ENCODE measurements at regions not wholly inside any gene's neighbourhood (a gene's known extent, or its start where the extent isn't known, plus 50 kb on each side); places are given as distances from the start of the nearest gene placed in this dataset.

GRCh38 chr2:20541294-20541640 is 94.4 kb downstream of the RHOB start:
- DNase-seq: no peak

GRCh38 chr2:20541651-20542050 is 94.8 kb downstream of the RHOB start:
- no peak for DNase-seq

DNA sequence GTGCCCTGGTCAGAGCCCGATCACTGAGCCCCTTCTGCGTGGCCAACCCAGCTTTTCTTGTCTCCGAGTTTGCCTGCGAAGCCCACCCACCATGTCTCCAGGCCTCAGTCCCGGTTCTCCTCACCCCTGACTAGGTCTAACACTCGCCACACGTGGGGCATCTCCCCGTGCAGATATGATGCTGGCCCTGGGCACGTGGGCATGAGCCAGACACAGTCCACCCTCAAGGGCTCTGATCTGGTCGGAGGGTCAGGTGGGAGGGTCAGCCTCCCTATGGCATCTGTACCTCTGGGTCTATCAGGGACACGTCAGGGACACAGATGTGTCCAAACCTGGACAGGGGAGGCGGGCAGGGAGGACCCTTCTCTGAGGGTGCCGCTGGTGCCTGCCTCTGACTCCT is 95.4 kb downstream of the RHOB start:
- no peak for DNase-seq

DNA sequence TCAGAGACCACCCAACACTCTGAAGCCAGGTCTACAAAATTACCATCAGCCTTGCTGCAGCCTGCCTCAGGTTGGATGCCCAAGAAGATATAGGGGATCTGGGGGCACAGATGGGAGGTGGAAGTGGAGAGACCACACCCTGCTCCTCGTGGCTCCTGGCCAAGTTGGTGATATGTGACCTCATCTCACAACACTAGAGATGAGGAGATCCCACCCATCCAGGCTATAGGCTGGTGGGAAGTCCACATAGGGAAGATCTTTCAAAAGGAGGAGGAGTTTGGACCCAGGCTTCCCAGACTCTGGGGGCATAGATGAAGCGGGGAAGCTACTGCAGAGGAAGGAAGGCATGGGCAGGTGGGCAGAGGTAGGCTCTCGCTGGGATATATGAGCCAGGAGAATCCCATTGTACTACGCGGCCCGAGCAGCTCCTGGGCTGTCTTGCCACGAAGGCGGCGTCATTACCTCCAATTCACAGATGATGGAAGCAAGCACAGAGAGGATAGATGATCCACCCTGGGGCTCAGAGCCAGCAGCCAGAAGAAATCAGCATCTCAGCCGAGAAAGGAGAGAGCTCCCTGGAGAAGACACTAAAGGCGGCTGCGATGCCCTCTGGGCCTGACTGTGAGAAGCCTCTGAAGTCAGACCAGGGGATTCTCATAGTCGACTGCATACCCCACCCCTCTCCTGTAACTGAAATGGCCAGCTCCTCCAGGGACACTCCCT is 96.0 kb downstream of the RHOB start:
- DNase-seq: no peak

GRCh38 chr2:20543469-20544152 is 96.7 kb downstream of the RHOB start:
- DNase-seq: peak; percentile 48

DNA sequence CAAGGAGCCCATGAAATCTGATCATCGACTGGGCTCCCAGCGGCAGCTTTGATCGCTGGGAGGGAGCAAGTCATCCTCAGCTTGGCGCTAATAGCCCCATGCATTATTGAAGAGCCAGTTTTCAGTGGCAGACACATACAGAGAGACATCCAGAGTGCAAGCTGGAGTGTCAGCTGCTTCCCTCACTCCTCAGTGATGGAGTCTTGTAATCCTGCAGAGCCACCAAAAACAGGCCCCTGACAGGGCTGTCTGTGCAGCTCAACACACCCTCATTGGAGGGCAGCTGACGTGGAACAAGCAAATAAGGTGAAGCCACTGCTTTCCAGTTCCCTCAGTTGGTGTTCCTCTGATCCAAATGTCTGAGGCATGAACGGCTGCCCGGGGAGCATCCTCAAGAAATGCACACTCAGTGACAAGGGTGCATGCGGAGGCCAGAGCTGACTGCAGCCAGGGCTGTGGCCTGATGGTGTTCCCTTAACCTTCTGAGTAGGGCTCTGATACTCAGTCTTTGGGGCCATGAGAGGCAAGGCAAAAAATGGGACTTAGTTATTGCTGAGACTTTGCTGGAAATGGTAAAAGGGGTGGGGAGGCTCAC is 97.4 kb downstream of the RHOB start:
- DNase-seq: no peak

- DNase-seq: no peak
These were observed 101.8 kb downstream of the HS1BP3 start for GRCh38 chr2:20549144-20549543.

GRCh38 chr2:20549691-20550348 is 101.1 kb downstream of the HS1BP3 start:
- no peak for DNase-seq

- DNase-seq: no peak
These were observed 99.5 kb downstream of the HS1BP3 start for GRCh38 chr2:20551260-20551944.

GRCh38 chr2:20551945-20552328 is 99.0 kb downstream of the HS1BP3 start:
- DNase-seq: no peak

DNA sequence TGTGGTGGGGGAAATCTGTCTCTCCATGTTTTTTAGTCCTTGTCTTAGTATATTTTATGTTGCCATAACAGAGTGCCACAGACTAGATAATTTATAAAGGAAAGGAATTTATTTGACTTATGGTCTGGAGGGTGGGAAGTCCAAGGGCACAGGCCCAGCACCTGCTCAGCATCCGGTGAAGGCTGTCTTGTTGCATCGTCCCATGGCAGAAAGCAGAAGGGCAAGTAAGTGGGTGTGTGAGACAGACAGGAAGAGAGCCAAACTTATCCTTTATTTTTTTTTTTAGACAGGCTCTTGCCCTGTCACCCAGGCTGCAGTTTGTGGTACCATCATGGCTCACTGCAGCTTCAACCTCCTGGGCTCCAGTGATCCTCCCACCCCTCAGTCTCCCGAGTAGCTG is 98.1 kb downstream of the HS1BP3 start:
- DNase-seq: no peak

GRCh38 chr2:20553580-20553979 is 97.3 kb downstream of the HS1BP3 start:
- DNase-seq: no peak

- no peak for DNase-seq
These were observed 94.9 kb downstream of the HS1BP3 start for GRCh38 chr2:20555954-20556353.

GRCh38 chr2:20556756-20557155 is 94.1 kb downstream of the HS1BP3 start:
- no peak for DNase-seq

DNA sequence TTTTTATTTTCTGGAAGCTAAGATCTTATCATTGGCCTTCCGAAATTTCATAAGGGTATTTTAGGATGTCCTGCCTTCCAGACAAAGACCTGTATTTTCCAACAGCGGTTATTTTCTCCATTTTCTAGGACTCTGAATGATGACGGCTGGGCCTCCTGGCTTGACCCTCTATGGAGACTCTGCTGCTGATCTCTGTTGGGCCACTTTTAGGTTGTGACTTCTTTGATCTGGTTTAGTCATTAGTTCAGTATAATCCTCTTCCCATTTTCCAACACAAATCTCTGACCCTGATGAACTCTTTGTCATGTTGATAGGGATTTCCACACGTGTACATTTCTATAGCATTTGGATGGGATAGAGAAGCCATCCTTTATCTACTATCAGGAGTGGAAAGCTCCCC is 93.7 kb downstream of the HS1BP3 start:
- no peak for DNase-seq

DNA sequence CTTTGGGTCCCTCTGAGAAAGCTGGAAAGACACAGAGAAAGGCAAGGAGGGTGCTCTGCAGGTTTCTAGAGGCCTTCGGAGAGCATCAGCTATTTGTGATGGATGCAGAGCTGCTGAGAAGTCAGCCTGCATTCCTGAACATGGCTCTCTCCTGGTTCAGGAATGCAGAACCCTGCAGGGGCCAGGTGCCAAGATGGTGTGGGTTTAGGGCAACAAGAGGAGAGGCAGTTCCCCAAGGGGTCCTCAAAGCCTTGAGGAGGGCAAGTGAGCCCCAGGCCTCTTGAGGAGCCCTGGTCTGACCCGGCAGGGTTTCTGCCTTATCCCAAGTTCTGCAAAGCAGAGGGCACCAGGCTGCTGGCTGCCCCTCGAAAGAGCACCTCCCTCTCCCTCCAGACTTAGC is 93.3 kb downstream of the HS1BP3 start:
- DNase-seq: no peak

GRCh38 chr2:20558391-20559150 is 92.3 kb downstream of the HS1BP3 start:
- no peak for DNase-seq

DNA sequence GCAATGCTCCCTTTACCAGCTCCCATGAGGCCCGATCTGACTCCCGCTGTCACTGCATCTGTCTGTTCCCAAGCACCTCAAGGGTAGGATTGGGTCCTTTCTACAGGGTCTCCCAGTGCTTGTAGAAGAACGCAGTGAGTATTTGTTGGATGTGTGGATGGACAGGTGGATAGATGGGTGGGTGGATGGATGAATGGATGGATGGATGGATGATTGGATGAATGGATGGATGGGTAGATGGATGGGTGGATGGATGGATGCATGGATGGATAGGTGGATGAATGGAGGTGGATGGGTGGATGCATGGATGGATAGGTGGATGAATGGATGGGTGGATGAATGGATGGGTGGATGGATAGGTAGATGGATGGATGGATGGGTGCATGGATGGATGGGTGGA is 91.6 kb downstream of the HS1BP3 start:
- DNase-seq: no peak

DNA sequence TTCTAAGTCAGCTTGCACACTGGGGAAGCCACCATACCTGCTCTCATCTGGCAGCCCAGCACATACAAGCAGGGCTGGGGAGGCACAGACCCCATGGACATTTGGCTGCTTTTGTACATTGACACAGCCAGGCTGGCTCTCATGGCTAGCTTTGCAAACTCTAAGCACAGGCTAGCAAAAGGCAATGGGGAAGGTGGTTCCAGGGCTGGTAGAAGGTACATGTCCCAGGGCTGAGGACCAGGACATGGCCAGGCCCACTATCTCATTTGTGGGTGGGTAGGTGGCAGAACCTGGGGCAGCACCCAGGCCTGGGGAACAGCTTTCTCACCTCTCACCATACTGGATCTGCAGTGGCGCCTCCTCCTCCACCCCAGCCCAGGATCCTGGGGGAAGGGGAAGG is 90.9 kb downstream of the HS1BP3 start:
- DNase-seq: no peak

DNA sequence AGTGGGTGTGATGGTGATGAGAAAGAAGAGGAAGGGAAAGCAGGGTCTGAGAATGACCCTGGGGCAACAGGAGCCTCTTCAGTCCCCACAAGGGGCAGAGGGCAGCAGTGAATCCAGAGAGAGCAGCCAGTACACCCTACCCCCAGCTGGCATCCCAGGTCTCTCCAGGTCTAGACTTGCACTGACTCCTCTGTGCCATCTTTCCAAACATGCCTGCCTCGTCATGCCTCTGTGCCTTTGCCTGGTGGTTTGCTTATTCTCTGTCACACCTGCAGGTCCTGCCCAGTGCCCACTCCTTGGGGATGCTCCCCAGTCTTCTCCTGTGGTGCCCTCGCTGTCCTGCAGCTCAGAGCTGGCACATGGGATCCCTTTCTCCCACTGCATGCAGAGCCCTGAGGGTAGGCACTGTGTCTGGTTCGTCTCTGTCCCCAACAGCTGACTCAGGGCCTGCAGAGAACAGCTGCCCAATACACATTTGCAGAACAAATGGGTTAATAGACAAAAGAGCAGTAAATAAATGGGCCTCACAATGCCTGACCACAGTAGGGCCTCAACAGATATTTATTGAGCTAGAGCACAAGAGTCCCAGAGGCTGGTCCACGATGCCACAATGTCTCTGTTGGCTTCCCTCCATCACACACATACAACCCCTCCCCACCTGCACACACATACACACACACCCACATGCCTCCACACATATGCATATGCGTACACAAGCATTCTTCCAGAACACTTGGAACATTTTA is 89.8 kb downstream of the HS1BP3 start:
- DNase-seq: no peak

DNA sequence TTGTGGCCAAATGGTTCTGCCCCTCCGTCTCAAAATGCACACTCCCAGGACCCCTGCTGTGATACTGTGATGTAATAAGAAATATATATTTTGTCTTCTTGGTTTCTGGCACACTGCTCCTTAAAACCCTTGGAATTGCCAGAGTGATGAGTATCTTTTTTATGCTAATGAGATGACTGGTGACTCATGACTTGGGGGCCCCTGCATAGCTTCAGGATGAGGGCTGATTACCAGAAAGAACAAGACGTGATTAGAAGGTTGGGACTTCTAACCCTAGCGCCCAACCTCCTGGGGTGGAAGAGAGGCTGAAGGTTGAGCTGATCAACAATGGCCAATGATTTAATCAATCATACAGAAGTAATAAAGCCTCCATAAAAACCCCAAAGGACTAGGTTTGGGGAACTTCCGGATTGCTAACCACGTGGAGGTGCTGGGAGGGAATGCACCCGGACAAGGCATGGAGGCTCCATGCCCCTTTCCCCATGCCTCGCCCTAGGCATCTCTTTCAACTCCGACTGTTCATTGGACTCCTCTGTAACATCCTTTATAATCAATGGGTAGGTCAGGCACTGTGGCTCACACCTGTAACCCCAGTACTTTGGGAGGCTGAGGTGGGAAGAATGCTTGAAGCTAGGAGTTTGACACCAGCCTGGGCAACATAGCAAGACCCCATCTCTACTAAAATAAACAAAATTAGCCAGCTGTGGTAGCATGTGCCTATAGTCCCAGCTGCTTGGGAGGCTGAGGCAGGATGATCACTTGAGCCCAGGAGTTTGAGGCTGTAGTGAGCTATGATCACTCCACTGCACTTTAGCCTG is 89.1 kb downstream of the HS1BP3 start:
- DNase-seq: no peak

All from DMS79 treated with DMSO at 0.1 percent for 48 hours (cell line).